Sigmoid colon (tissue), 6 donors: ENCODE measurements at regions not wholly inside any gene's neighbourhood (a gene's known extent, or its start where the extent isn't known, plus 50 kb on each side); places are given as distances from the start of the nearest gene placed in this dataset.

Experiments
- DNase-seq: peaks from one replicate; pipeline ENCODE4 v3.0.0-alpha.2; 2019
- H3K27ac ChIP-seq, 4 donors: fragments of 200-600 bp; sonication (generic); one replicate each; pipeline ENCODE4 v1.5.1; 2016 to 2019; ENCODE audit warnings: mild to moderate bottlenecking in 1 of 4
- H3K27me3 ChIP-seq, 3 donors: fragments of 200-600 bp; sonication (generic); one replicate each; pipeline ENCODE4 v1.5.1; 2019; ENCODE audit warnings: mild to moderate bottlenecking in 1 of 3
- H3K36me3 ChIP-seq, 4 donors: fragments of 200-600 bp; sonication (generic); one replicate each; pipeline ENCODE4 v1.5.1; 2016 to 2019
- H3K4me1 ChIP-seq, 4 donors: fragments of 200-600 bp; sonication (generic); one replicate each; pipeline ENCODE4 v1.5.1; 2017 to 2019
- H3K4me3 ChIP-seq, 4 donors: fragments of 200-600 bp; sonication (generic); one replicate each; pipeline ENCODE4 v1.5.1; 2017 to 2019; ENCODE audit warnings: mild to moderate bottlenecking in 2 of 4, moderate library complexity in 1 of 4
- H3K9me3 ChIP-seq, 4 donors: fragments of 200-600 bp in 3 of 4; sonication (generic) in 3 of 4; one replicate each; pipeline versions ENCODE4 v1.5.1 to v1.6.1; 2013 to 2019
- CTCF ChIP-seq, 4 experiments: fragments of 450-650 bp in 3 of 4; fragments of 200-600 bp in 1 of 4; IDR thresholded peaks; one replicate each; pipeline ENCODE4 v1.5.1; 2016 to 2019; ENCODE audit warnings: antibody characterized with exemption in 4 of 4, mild to moderate bottlenecking in 3 of 4, moderate library complexity in 2 of 4
- EP300 ChIP-seq, 4 donors: sonication (generic); formaldehyde crosslinking; IDR thresholded peaks; one replicate each; pipeline ENCODE4 v1.6.1; 2017; ENCODE audit warnings: antibody characterized with exemption in 4 of 4
- POLR2A ChIP-seq, 2 donors: fragments of 450-650 bp; IDR thresholded peaks; one replicate each; pipeline ENCODE4 v1.6.1; 2016; ENCODE audit warnings: antibody characterized with exemption in 2 of 2, mild to moderate bottlenecking in 2 of 2, moderate library complexity in 2 of 2
- POLR2AphosphoS5 ChIP-seq, 4 donors: sonication (generic); formaldehyde crosslinking; IDR thresholded peaks; one replicate each; pipeline ENCODE4 v1.6.1; 2017; ENCODE audit warnings: antibody characterized with exemption in 4 of 4
- WGBS, 2 donors: extraction: QIAGEN DNeasy Blood & Tissue Kit; methylation state at CpG; one replicate each; pipeline ENCODE4 v1.1.7; 2013; 5-methylcytosine and 5-hydroxymethylcytosine counted together
- intact Hi-C: fragments of 100-400 bp; cut with DNase I; formaldehyde crosslinking; loops from one replicate; pipeline ENCODE4 v1.15.1; 2023
- donor health status: healthy with polysubstance abuse.
- donor health status: healthy.

GRCh38 chr11:121944556-121945230 lies 171.3 kb downstream of the BLID start:
- Histone ChIP-seq H3K4me3 (no peak overlapping the region), H3K9me3 (peaks cover 0 to 3% (median 0%) of the 10 kb centered on the region in 4 donors), H3K36me3 (no peaks in the 10 kb centered on the region), H3K27ac (no peak overlapping the region), H3K27me3 (no peaks in the 10 kb centered on the region), H3K4me1 (no peaks in the 10 kb centered on the region)
- 33 to 60% methylated on average over 4 of the region's 4 CpGs for WGBS, 2 donors
- DNase-seq: no peak
- intact Hi-C loops: no loop called here
- TF ChIP-seq POLR2AphosphoS5 (IDR thresholded peaks at IDR 0.05): no peak
- TF ChIP-seq CTCF (IDR thresholded peaks at IDR 0.05): no peak
- no peak for TF ChIP-seq EP300 (IDR thresholded peaks at IDR 0.05)
- no peak for TF ChIP-seq POLR2A (IDR thresholded peaks at IDR 0.05)

DNA sequence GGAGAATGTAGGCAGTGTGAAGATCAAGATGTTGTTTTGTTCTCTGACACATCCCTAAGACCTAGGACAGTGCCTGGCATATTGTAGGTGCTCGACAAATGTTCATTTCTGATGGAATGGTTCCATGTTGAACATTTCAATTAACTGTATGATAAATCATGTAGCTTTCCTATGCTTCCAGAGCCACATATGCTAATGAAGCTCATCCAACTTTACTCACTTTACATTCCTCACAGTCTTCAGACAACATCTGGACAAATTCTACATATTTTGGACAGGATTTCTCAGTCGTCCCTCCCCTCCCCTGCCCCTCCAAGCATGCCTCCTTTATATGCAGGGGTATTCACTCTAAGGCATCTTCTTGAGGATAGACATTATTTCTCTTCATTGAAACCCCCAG lies 177.9 kb downstream of the BLID start:
- no peak for DNase-seq
- 51 to 76% methylated on average over 2 of the region's 2 CpGs for WGBS, 2 donors
- Histone ChIP-seq H3K27me3 (no peaks in the 10 kb centered on the region), H3K4me1 (no peaks in the 10 kb centered on the region), H3K36me3 (no peaks in the 10 kb centered on the region), H3K27ac (no peak overlapping the region), H3K9me3 (no peaks in the 10 kb centered on the region), H3K4me3 (no peak overlapping the region)
- intact Hi-C loops: no loop called here
- TF ChIP-seq CTCF (IDR thresholded peaks at IDR 0.05) (no peak), EP300 (IDR thresholded peaks at IDR 0.05) (no peak), POLR2A (IDR thresholded peaks at IDR 0.05) (no peak), POLR2AphosphoS5 (IDR thresholded peaks at IDR 0.05) (no peak)

DNA sequence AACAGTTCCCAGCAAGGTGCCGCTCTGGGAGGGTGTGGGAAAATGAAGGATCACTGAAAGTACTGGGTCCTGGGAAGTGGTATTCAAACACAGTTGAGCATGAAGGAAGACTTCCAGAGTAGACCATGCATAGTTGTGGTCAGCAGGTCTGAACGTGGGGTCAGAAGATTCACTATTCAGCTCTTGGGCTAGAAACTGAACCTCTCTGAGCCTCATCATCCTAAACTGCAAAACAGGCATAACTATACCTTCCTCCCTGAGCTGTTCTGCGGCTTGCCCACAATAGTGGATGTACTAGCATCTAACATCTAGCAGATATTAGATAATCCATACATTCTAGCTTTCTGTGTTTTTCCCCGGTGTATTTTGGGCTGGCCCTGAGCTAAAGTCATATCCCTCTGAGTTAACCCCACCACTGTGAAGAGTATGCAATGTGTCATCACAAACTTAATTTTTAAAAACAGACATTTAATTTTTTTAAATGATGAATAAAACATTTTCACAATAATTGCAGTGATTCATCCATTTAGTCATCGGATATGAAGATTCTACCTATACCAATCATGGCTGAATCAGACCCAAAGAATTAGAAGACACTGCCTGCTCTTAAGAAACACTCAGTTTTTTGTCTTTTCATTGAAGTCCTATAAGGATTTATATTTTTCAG lies 179.1 kb downstream of the BLID start:
- no peaks in the 10 kb centered on the region for H3K27me3 ChIP-seq
- intact Hi-C loops: no loop called here
- H3K9me3 ChIP-seq: no peaks in the 10 kb centered on the region
- 71 to 72% methylated on average over 5 of the region's 5 CpGs for WGBS, 2 donors
- no peak for TF ChIP-seq EP300 (IDR thresholded peaks at IDR 0.05)
- TF ChIP-seq POLR2A (IDR thresholded peaks at IDR 0.05): no peak
- no peak for TF ChIP-seq POLR2AphosphoS5 (IDR thresholded peaks at IDR 0.05)
- no peak for TF ChIP-seq CTCF (IDR thresholded peaks at IDR 0.05)
- no peak overlapping the region for H3K4me3 ChIP-seq
- H3K27ac ChIP-seq: no peak overlapping the region
- H3K4me1 ChIP-seq: no peaks in the 10 kb centered on the region
- DNase-seq: no peak
- H3K36me3 ChIP-seq: no peaks in the 10 kb centered on the region

- no peak for DNase-seq
- H3K27ac ChIP-seq: no peak overlapping the region
- no peaks in the 10 kb centered on the region for H3K36me3 ChIP-seq
- H3K4me1 ChIP-seq: no peaks in the 10 kb centered on the region
- H3K9me3 ChIP-seq: no peaks in the 10 kb centered on the region
- no peaks in the 10 kb centered on the region for H3K27me3 ChIP-seq
- WGBS, 2 donors: 86% methylated on average over 1 of the region's 1 CpG
- TF ChIP-seq POLR2AphosphoS5 (IDR thresholded peaks at IDR 0.05) (no peak), POLR2A (IDR thresholded peaks at IDR 0.05) (no peak), CTCF (IDR thresholded peaks at IDR 0.05) (no peak)
- no peak overlapping the region for H3K4me3 ChIP-seq
- intact Hi-C loops: no loop called here
Observed at GRCh38 chr11:121936370-121936769, 179.6 kb downstream of the BLID start.
